Endothelial cell of umbilical vein (primary cell): ENCODE measurements at regions not wholly inside any gene's neighbourhood (a gene's known extent, or its start where the extent isn't known, plus 50 kb on each side); places are given as distances from the start of the nearest gene placed in this dataset.

Source experiments
- BruUV-seq: library from RNA; stranded (reverse); fragments of 400-500 nt; replicated peaks from 2 replicates; lab custom pipeline; 2021; lab: Mats Ljungman, UMichigan
- CTCF ChIA-PET: fragments of 300-600, 350-600 bp; sonication (Branson Sonifier 250); formaldehyde crosslinking; loops from one replicate; lab custom pipeline; 2021; ENCODE audit warnings: antibody characterized with exemption, inconsistent platforms; lab: Charles Lee
- POLR2A ChIA-PET: fragments of 300-600, 350-600 bp; sonication (Branson Sonifier 250); formaldehyde crosslinking; loops from one replicate; lab custom pipeline; 2021; ENCODE audit warnings: antibody characterized with exemption, inconsistent platforms; lab: Charles Lee
- DNase-seq: peaks from one replicate; pipeline ENCODE4 v3.0.0-alpha.2; 2011; ENCODE audit warnings: low read depth, low spot score
- FAIRE-seq: peaks from 2 replicates; lab custom pipeline; 2011; peaks lifted over from hg19 to GRCh38; lab: Jason Lieb, UNC
- H2AFZ ChIP-seq: 2 replicates; pipeline ENCODE4 v1.6.0; 2012; ENCODE audit warnings: low read depth, low read length, control low read depth, inconsistent platforms
- H3K27ac ChIP-seq: 2 replicates; pipeline ENCODE4 v1.5.1; 2011; ENCODE audit warnings: low read depth, mild to moderate bottlenecking, control low read depth, low read length, moderate library complexity; ENCODE audit not compliant: insufficient read depth
- H3K27me3 ChIP-seq, 2 experiments: 2 replicates each; pipeline versions ENCODE4 v1.6.0 to v1.6.1; 2011; ENCODE audit warnings: low read length in 2 of 2, mixed read lengths in 1 of 2; ENCODE audit not compliant: control insufficient read depth in 2 of 2, insufficient read depth in 2 of 2
- H3K36me3 ChIP-seq, 2 experiments: 2 replicates in 1 of 2; 3 replicates in 1 of 2; pipeline ENCODE4 v1.5.1; 2011; ENCODE audit warnings: low read length in 2 of 2, mild to moderate bottlenecking in 1 of 2, moderate library complexity in 1 of 2; ENCODE audit not compliant: control insufficient read depth in 2 of 2, insufficient read depth in 2 of 2; ENCODE audit errors: extremely low read depth in 1 of 2
- H3K4me1 ChIP-seq: 3 replicates; pipeline ENCODE4 v1.5.1; 2011; ENCODE audit warnings: mild to moderate bottlenecking, low read length; ENCODE audit not compliant: control insufficient read depth, insufficient read depth; ENCODE audit errors: extremely low read depth
- H3K4me2 ChIP-seq: 2 replicates; pipeline ENCODE4 v1.6.1; 2011; ENCODE audit warnings: low read length, control low read depth, mixed read lengths; ENCODE audit not compliant: insufficient read depth
- H3K4me3 ChIP-seq, 3 experiments: fragments of 200-600 bp in 1 of 3; sonication (generic), shearing (Covaris generic) in 1 of 3; replicated peaks in 1 of 3; 2 replicates each; pipeline ENCODE4 v1.5.1; 2011 to 2016; ENCODE audit warnings: control low read depth in 3 of 3, low read length in 3 of 3, mild to moderate bottlenecking in 2 of 3, inconsistent platforms in 1 of 3, low read depth in 1 of 3, moderate library complexity in 1 of 3; ENCODE audit not compliant: insufficient read depth in 1 of 3
- H3K79me2 ChIP-seq: 2 replicates; pipeline ENCODE4 v1.6.0; 2012; ENCODE audit warnings: low read length, inconsistent platforms; ENCODE audit not compliant: control insufficient read depth, insufficient read depth
- H3K9ac ChIP-seq: replicated peaks from 2 replicates; pipeline ENCODE3; 2011; ENCODE audit warnings: low read length, control low read depth; ENCODE audit not compliant: insufficient read depth; ENCODE audit errors: extremely low read depth
- H3K9me1 ChIP-seq: replicated peaks from 3 replicates; pipeline ENCODE4 v1.6.0; 2011; ENCODE audit warnings: mild to moderate bottlenecking, low read length; ENCODE audit not compliant: control insufficient read depth, insufficient read depth; ENCODE audit errors: extremely low read depth
- H3K9me3 ChIP-seq: replicated peaks from 2 replicates; pipeline ENCODE4 v1.5.1; 2012; ENCODE audit warnings: low read length, inconsistent platforms; ENCODE audit not compliant: control insufficient read depth, insufficient read depth
- H4K20me1 ChIP-seq: replicated peaks from 2 replicates; pipeline ENCODE3; 2011; ENCODE audit warnings: mild to moderate bottlenecking, low read length; ENCODE audit not compliant: control insufficient read depth, insufficient read depth; ENCODE audit errors: extremely low read depth
- CTCF ChIP-seq, 2 donors: IDR thresholded peaks; 1 replicate in 1 of 2; 2 replicates in 1 of 2; pipeline ENCODE4 v1.5.1; 2011; ENCODE audit warnings: low read length in 2 of 2, mild to moderate bottlenecking in 2 of 2, moderate library complexity in 2 of 2, control low read depth in 1 of 2, inconsistent platforms in 1 of 2, low read depth in 1 of 2; ENCODE audit not compliant: insufficient read depth in 1 of 2; ENCODE audit errors: extremely low read depth in 1 of 2
- EZH2 ChIP-seq: IDR thresholded peaks from 2 replicates; pipeline ENCODE4 v1.6.1; 2012; ENCODE audit warnings: borderline replicate concordance, low read depth, mild to moderate bottlenecking, moderate library complexity, low read length, inconsistent platforms; ENCODE audit not compliant: severe bottlenecking
- FOS ChIP-seq: IDR thresholded peaks from 2 replicates; pipeline ENCODE4 v1.6.1; 2011; ENCODE audit warnings: mild to moderate bottlenecking, low read length, moderate library complexity, borderline replicate concordance; ENCODE audit not compliant: insufficient read depth
- GATA2 ChIP-seq: IDR thresholded peaks from 2 replicates; pipeline ENCODE4 v1.7.0; 2011; ENCODE audit warnings: low read depth, mild to moderate bottlenecking, moderate library complexity, mixed read lengths, low read length; ENCODE audit not compliant: insufficient read length, insufficient read depth
- JUN ChIP-seq: IDR thresholded peaks from 2 replicates; pipeline ENCODE4 v1.6.1; 2011; ENCODE audit warnings: borderline replicate concordance, low read depth; ENCODE audit not compliant: insufficient read length, insufficient read depth
- MAX ChIP-seq: IDR thresholded peaks from 2 replicates; pipeline ENCODE4 v1.6.1; 2011; ENCODE audit not compliant: insufficient read depth, insufficient read length
- MYC ChIP-seq: IDR thresholded peaks from one replicate; pipeline ENCODE4 v1.6.1; 2011; ENCODE audit warnings: mild to moderate bottlenecking, low read depth, low read length
- POLR2A ChIP-seq: IDR thresholded peaks from 2 replicates; pipeline ENCODE4 v1.6.1; 2012; ENCODE audit warnings: low read depth, mild to moderate bottlenecking, control low read depth, low read length
- POLR2AphosphoS5 ChIP-seq: IDR thresholded peaks from 2 replicates; pipeline ENCODE4 v1.6.1; 2012; ENCODE audit warnings: low read depth, mild to moderate bottlenecking, control low read depth, low read length, moderate library complexity; ENCODE audit not compliant: insufficient read depth
- dilution Hi-C: fragments of 300-500 bp; cut with MboI; formaldehyde crosslinking; loops from one replicate; pipeline ENCODE4 v1.15.0; 2019; ENCODE audit warnings: low sequenced_read_pairs; ENCODE audit not compliant: extremely low pct_ligation_motif_present
- intact Hi-C: fragments of 100-400 bp; cut with micrococcal nuclease; formaldehyde crosslinking; loops from one replicate; pipeline ENCODE4 v1.10.0; 2022

GRCh38 chr13:58876473-58876872 lies 1244.9 kb downstream of the PCDH17 start:
- no peak for TF ChIP-seq POLR2A
- TF ChIP-seq POLR2AphosphoS5, result no peak
- TF ChIP-seq MAX, result no peak
- no peak for TF ChIP-seq MYC
- no peak for TF ChIP-seq EZH2
- TF ChIP-seq CTCF (IDR thresholded peaks at IDR 0.05; ENCODE audit: extremely low read depth in 1 of 2, insufficient read depth in 1 of 2, low read depth in 1 of 2, low read length in 2 of 2), result no peak
- no peak for TF ChIP-seq GATA2
- TF ChIP-seq FOS, result no peak
- no peak for TF ChIP-seq JUN
- no peaks in the 10 kb centered on the region for H3K27me3 ChIP-seq
- FAIRE-seq (peak; percentile 43), DNase-seq (no peak)
- H3K79me2 ChIP-seq, result no peaks in the 10 kb centered on the region
- no TSS peak for BruUV-seq
- ChIA-PET CTCF (no interaction called here), POLR2A (no interaction called here)
- intact Hi-C loops, result no loop called here
- no peak overlapping the region for H3K4me3 ChIP-seq
- H3K9me3 ChIP-seq, result no peaks in the 10 kb centered on the region
- no peaks in the 10 kb centered on the region for H3K36me3 ChIP-seq
- H2AFZ ChIP-seq, result no peak overlapping the region
- no peaks in the 10 kb centered on the region for H3K9me1 ChIP-seq
- no peaks in the 10 kb centered on the region for H3K4me1 ChIP-seq
- H3K4me2 ChIP-seq, result no peak overlapping the region
- no peak overlapping the region for H3K9ac ChIP-seq
- H4K20me1 ChIP-seq, result no peaks in the 10 kb centered on the region
- H3K27ac ChIP-seq, result no peak overlapping the region
- dilution Hi-C loops, result no loop called here
